HepG2 (cell line): ENCODE measurements at regions not wholly inside any gene's neighbourhood (a gene's known extent, or its start where the extent isn't known, plus 50 kb on each side); places are given as distances from the start of the nearest gene placed in this dataset.

ENCODE experiments used
- ATAC-seq: fragments of 200-7000 bp; cut with Tn5 transposase; 3 replicates; pipeline ENCODE4 v1.9.1; 2020; ENCODE audit warnings: mild to moderate bottlenecking, moderate library complexity
- BruUV-seq: library from RNA; stranded (reverse); fragments of 400-500 nt; replicated peaks from 2 replicates; lab custom pipeline; 2021; lab: Mats Ljungman, UMichigan
- CTCF ChIA-PET: fragments of 300-600 bp; formaldehyde crosslinking; extraction: SDS; loops from one replicate; lab custom pipeline; 2021; ENCODE audit warnings: low total read pairs, inconsistent platforms, low intra/inter-chr PET ratio; lab: Yijun Ruan, JAX
- POLR2A ChIA-PET: fragments of 350-600 bp; sonication (Branson Sonifier 250); formaldehyde crosslinking; loops from one replicate; lab custom pipeline; 2020; ENCODE audit warnings: antibody characterized with exemption, inconsistent platforms; lab: Yijun Ruan, JAX
- DNase-seq: peaks from one replicate; pipeline ENCODE4 v3.0.0-alpha.2; 2015; ENCODE audit warnings: low spot score
- FAIRE-seq: peaks from 3 replicates; lab custom pipeline; 2011; peaks lifted over from hg19 to GRCh38; lab: Jason Lieb, UNC
- H2AFZ ChIP-seq: one replicate; pipeline ENCODE4 v1.6.1; 2011; ENCODE audit warnings: low read length, inconsistent platforms
- H3K27ac ChIP-seq: fragments of 300-600 bp; 3 replicates; pipeline ENCODE4 v1.8.0; 2011; ENCODE audit warnings: mixed run types, mild to moderate bottlenecking, mixed read lengths, low read length, inconsistent platforms; ENCODE audit not compliant: insufficient read depth; ENCODE audit errors: extremely low read length
- H3K27me3 ChIP-seq, 2 experiments: fragments of 200-600 bp in 1 of 2; 2 replicates in 1 of 2; 3 replicates in 1 of 2; pipeline versions ENCODE4 v1.6.0 to v1.8.0; 2011; ENCODE audit warnings: low read length in 2 of 2, mild to moderate bottlenecking in 2 of 2, moderate library complexity in 2 of 2, inconsistent platforms in 1 of 2; ENCODE audit not compliant: insufficient read depth in 2 of 2, control insufficient read depth in 1 of 2
- H3K36me3 ChIP-seq, 2 experiments: fragments of 200-600 bp in 1 of 2; replicated peaks in 1 of 2; 2 replicates in 1 of 2; 3 replicates in 1 of 2; pipeline versions ENCODE4 v1.5.1 to v1.8.0; 2011; ENCODE audit warnings: low read length in 2 of 2, inconsistent platforms in 1 of 2; ENCODE audit not compliant: insufficient read depth in 2 of 2, control insufficient read depth in 1 of 2
- H3K4me1 ChIP-seq: 2 replicates; pipeline ENCODE4 v1.5.1; 2012; ENCODE audit warnings: low read length, inconsistent platforms; ENCODE audit not compliant: insufficient read depth
- H3K4me2 ChIP-seq: 2 replicates; pipeline ENCODE4 v1.6.0; 2011; ENCODE audit warnings: low read depth, low read length, inconsistent platforms
- H3K4me3 ChIP-seq, 3 experiments: fragments of 200-600 bp in 1 of 3; sonication (generic), shearing (Covaris generic) in 1 of 3; replicated peaks in 1 of 3; 2 replicates each; pipeline ENCODE4 v1.5.1; 2011 to 2016; ENCODE audit warnings: low read length in 3 of 3, inconsistent platforms in 2 of 3, low read depth in 2 of 3, mild to moderate bottlenecking in 2 of 3, control low read depth in 1 of 3, mixed read lengths in 1 of 3; ENCODE audit not compliant: insufficient read depth in 1 of 3
- H3K79me2 ChIP-seq: one replicate; pipeline ENCODE4 v1.6.1; 2011; ENCODE audit warnings: low read length, inconsistent platforms; ENCODE audit not compliant: insufficient read depth
- H3K9ac ChIP-seq: 2 replicates; pipeline ENCODE4 v1.6.0; 2011; ENCODE audit warnings: mild to moderate bottlenecking, low read depth, low read length, inconsistent platforms; ENCODE audit not compliant: insufficient read depth
- H3K9me3 ChIP-seq: 2 replicates; pipeline ENCODE4 v1.5.1; 2012; ENCODE audit warnings: mild to moderate bottlenecking, low read length
- H4K20me1 ChIP-seq: 2 replicates; pipeline ENCODE4 v1.6.0; 2011; ENCODE audit warnings: inconsistent platforms, mild to moderate bottlenecking, low read length, moderate library complexity; ENCODE audit not compliant: insufficient read depth
- CEBPG ChIP-seq: IDR thresholded peaks from 2 replicates; pipeline ENCODE4 v1.6.1; 2016
- DPF2 ChIP-seq: sonication (generic); formaldehyde crosslinking; IDR thresholded peaks from 2 replicates; pipeline ENCODE4 v1.4.0; 2020; ENCODE audit warnings: mild to moderate bottlenecking, low read depth, missing genetic modification reagents, borderline replicate concordance
- GTF2F1 ChIP-seq: fragments of 150-350 bp; IDR thresholded peaks from 2 replicates; pipeline ENCODE4 v1.6.1; 2014; ENCODE audit warnings: low read length
- HDAC2 ChIP-seq: sonication (generic); formaldehyde crosslinking; IDR thresholded peaks from 2 replicates; pipeline ENCODE4 v1.4.0; 2020; ENCODE audit warnings: missing genetic modification reagents
- JUN ChIP-seq: sonication (generic); formaldehyde crosslinking; IDR thresholded peaks from 2 replicates; pipeline ENCODE4 v1.4.0; 2020; ENCODE audit warnings: mild to moderate bottlenecking, missing genetic modification reagents
- KDM6A ChIP-seq: IDR thresholded peaks from 2 replicates; pipeline ENCODE4 v1.6.1; 2016; ENCODE audit warnings: low read depth
- MIER3 ChIP-seq: IDR thresholded peaks from 2 replicates; pipeline ENCODE4 v1.6.1; 2016; ENCODE audit warnings: missing compliant biosample characterization, borderline replicate concordance
- PAXIP1 ChIP-seq: sonication (generic); formaldehyde crosslinking; conservative IDR thresholded peaks from 2 replicates; pipeline ENCODE4 v1.4.0; 2020; ENCODE audit warnings: mild to moderate bottlenecking, missing genetic modification reagents, moderate library complexity
- PITX1 ChIP-seq: sonication (generic); formaldehyde crosslinking; IDR thresholded peaks from 2 replicates; pipeline ENCODE4 v1.5.1; 2020; ENCODE audit warnings: mild to moderate bottlenecking, missing genetic modification reagents
- RNF2 ChIP-seq: fragments of 450-650 bp; conservative IDR thresholded peaks from 2 replicates; pipeline ENCODE4 v1.6.1; 2016; ENCODE audit warnings: low read depth
- SNAPC2 ChIP-seq: sonication (generic); formaldehyde crosslinking; IDR thresholded peaks from 2 replicates; pipeline ENCODE4 v1.8.1; 2022; ENCODE audit warnings: mild to moderate bottlenecking, missing genetic modification reagents
- ZFP1 ChIP-seq: IDR thresholded peaks from 2 replicates; pipeline ENCODE4 v1.6.1; 2016
- ZMYM3 ChIP-seq: sonication (generic); formaldehyde crosslinking; IDR thresholded peaks from 2 replicates; pipeline ENCODE4 v1.5.1; 2020; ENCODE audit warnings: mild to moderate bottlenecking, missing genetic modification reagents
- ZNF414 ChIP-seq: sonication (generic); formaldehyde crosslinking; IDR thresholded peaks from 2 replicates; pipeline ENCODE4 v1.5.0; 2020; ENCODE audit warnings: missing genetic modification reagents
- whole genome bisulfite sequencing: methylation state at CpG from one replicate; pipeline ENCODE4 v1.1.6; 2017; ENCODE audit warnings: low lambda C conversion rate; 5-methylcytosine and 5-hydroxymethylcytosine counted together
- in situ Hi-C: cut with HindIII; loops from 2 replicates; pipeline ENCODE4 v1.10.0; 2017; ENCODE audit warnings: low pct_unique_long_range_greater_than_20kb; ENCODE audit not compliant: extremely low pct_ligation_motif_present
- intact Hi-C: fragments of 100-400 bp; cut with micrococcal nuclease; formaldehyde crosslinking; loops from one replicate; pipeline ENCODE4 v1.10.0; 2022; ENCODE audit not compliant: unreplicated experiment
- TF ChIP-seq, protein P1 (sequence below): IDR thresholded peaks from 2 replicates; pipeline ENCODE4 v1.6.1; 2016; ENCODE audit warnings: low read depth, control low read depth

DNA sequence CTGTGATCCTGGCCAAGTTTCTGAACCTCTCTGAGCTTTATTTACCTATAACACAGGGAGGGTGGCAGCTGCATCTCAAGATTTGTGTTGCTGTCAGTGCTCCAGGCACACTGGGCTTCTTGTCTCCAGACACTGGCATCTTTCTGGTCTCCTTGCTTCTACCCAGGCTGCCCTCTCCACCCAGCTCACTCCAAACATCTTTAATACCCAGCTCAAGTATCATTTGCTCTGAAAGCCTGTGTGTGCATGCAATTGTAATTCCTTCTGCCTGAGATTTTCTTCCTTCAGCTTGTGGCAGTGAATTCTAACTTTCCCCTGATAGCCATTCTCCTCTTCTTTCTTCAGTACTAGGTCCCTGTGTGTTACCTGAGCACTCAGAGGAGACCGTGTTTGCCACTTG, 50.7 kb upstream of the USP7 start:
- intact Hi-C loops: no loop called here
- TF ChIP-seq ZNF414 (CRISPR knock-in tag): 0 out of 2 replicates have a peak, but pooled peaks have one; percentile 0
- TF ChIP-seq ZFP1 (CRISPR knock-in tag): peak; percentile 99
- TF ChIP-seq GTF2F1: no peak
- TF ChIP-seq, all 625 proteins: peak for 2
- H3K27ac ChIP-seq: no peak overlapping the region
- no TSS peak for BruUV-seq
- no peaks in the 10 kb centered on the region for H4K20me1 ChIP-seq
- no peak overlapping the region for H3K4me2 ChIP-seq
- no peak overlapping the region for H3K4me3 ChIP-seq
- no peaks in the 10 kb centered on the region for H3K36me3 ChIP-seq
- in situ Hi-C loops: no loop called here
- FAIRE-seq: no peak
- H3K9me3 ChIP-seq: peaks cover 12% of the 10 kb centered on the region
- ChIA-PET POLR2A (no interaction called here), CTCF (no interaction called here)
- no peak for ATAC-seq
- peaks cover 38% of the 10 kb centered on the region for H3K4me1 ChIP-seq
- no peaks in the 10 kb centered on the region for H3K79me2 ChIP-seq
- H3K27me3 ChIP-seq: peaks cover 0 to 7% of the 10 kb centered on the region in 2 experiments; a peak in 3 of 5 replicates
- no peak overlapping the region for H3K9ac ChIP-seq
- 80% methylated on average over 1 of the region's 1 CpG for WGBS
- no peak overlapping the region for H2AFZ ChIP-seq
- DNase-seq: no peak

- H3K4me2 ChIP-seq: no peak overlapping the region
- H3K9ac ChIP-seq: no peak overlapping the region
- H3K27me3 ChIP-seq: peaks cover 0 to 7% of the 10 kb centered on the region in 2 experiments; a peak in 3 of 5 replicates
- intact Hi-C loops: no loop called here
- H3K4me3 ChIP-seq: no peak overlapping the region
- H3K9me3 ChIP-seq: peaks cover 12% of the 10 kb centered on the region
- POLR2A ChIA-PET: no interaction called here
- FAIRE-seq: peak; percentile 56
- H3K79me2 ChIP-seq: no peaks in the 10 kb centered on the region
- CTCF ChIA-PET: no interaction called here
- no peak overlapping the region for H3K27ac ChIP-seq
- no peaks in the 10 kb centered on the region for H4K20me1 ChIP-seq
- no TSS peak for BruUV-seq
- DNase-seq: peak; percentile 87
- ATAC-seq: peak; percentile 89
- H2AFZ ChIP-seq: no peak overlapping the region
- H3K36me3 ChIP-seq: no peaks in the 10 kb centered on the region
- peaks cover 27% of the 10 kb centered on the region for H3K4me1 ChIP-seq
- in situ Hi-C loops: no loop called here
- 16% methylated on average over 10 of the region's 10 CpGs for WGBS
- TF ChIP-seq CEBPG (CRISPR knock-in tag): 0 out of 2 replicates have a peak, but pooled peaks have one; percentile 14
- TF ChIP-seq DPF2 (CRISPR knock-in tag): peak; percentile 78
- TF ChIP-seq RNF2: no peak
- TF ChIP-seq PAXIP1 (CRISPR knock-in tag): peak; percentile 46
- TF ChIP-seq, protein P1, sequence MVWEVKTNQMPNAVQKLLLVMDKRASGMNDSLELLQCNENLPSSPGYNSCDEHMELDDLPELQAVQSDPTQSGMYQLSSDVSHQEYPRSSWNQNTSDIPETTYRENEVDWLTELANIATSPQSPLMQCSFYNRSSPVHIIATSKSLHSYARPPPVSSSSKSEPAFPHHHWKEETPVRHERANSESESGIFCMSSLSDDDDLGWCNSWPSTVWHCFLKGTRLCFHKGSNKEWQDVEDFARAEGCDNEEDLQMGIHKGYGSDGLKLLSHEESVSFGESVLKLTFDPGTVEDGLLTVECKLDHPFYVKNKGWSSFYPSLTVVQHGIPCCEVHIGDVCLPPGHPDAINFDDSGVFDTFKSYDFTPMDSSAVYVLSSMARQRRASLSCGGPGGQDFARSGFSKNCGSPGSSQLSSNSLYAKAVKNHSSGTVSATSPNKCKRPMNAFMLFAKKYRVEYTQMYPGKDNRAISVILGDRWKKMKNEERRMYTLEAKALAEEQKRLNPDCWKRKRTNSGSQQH (CRISPR knock-in tag): no peak
- TF ChIP-seq PITX1: 0 out of 2 replicates have a peak, but pooled peaks have one; percentile 12
- peak; percentile 63 for TF ChIP-seq ZMYM3 (CRISPR knock-in tag)
- peak; percentile 69; the same call in 1 of the 2 replicates for TF ChIP-seq HDAC2 (CRISPR knock-in tag)
- no peak for TF ChIP-seq SNAPC2 (CRISPR knock-in tag)
- 0 out of 2 replicates have a peak, but pooled peaks have one; percentile 49 for TF ChIP-seq JUN (CRISPR knock-in tag)
- TF ChIP-seq KDM6A: no peak
- no peak for TF ChIP-seq MIER3 (CRISPR knock-in tag)
Observed at GRCh38 chr16:9015489-9015888, 51.8 kb upstream of the USP7 start.
